ENCODE measurements at regions not wholly inside any gene's neighbourhood (a gene's known extent, or its start where the extent isn't known, plus 50 kb on each side); places are given as distances from the start of the nearest gene placed in this dataset.
"Not testable (repeated sequence)": the region's sequence is repeated elsewhere in the genome, so short reads cannot be mapped to it uniquely, and the experiment has no call there.

DNA sequence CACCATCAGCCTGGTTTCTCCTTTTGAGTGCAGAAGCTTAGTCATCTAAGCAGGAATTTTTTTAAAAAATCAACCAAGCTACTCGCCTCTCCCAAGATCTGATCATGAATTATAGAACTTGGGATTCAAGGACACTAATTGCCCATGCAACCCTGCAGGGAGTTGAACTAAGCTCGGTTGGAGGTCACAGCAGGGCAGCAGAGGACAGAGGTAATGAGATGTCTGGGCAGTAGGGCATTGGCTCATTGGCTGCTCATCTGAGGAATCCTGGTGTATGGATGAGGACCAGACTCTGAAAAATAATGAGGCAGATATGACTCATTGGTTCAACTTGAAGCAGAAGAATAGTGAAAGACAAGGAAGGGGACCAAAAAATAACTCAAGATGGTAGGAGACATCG, 111.8 kb upstream of the TLE1 start:
- intact Hi-C loops (cut with DNase I; ENCODE audit: low total_unique reads) = no loop called here
- no peaks in the 10 kb centered on the region for H3K36me3 ChIP-seq
- H3K4me1 ChIP-seq = no peaks in the 10 kb centered on the region
- H3K27me3 ChIP-seq (replicated peaks in 1 of 7) = no peaks in the 10 kb centered on the region
- no peak for DNase-seq
- WGBS, 5 donors = 71 to 81% (median 78%) methylated on average over 3 of the region's 3 CpGs
- H3K9me3 ChIP-seq = no peaks in the 10 kb centered on the region
- no peak overlapping the region for H3K4me3 ChIP-seq
- no peak overlapping the region for H3K27ac ChIP-seq
- TF ChIP-seq POLR2AphosphoS5 (IDR thresholded peaks at IDR 0.05) (no peak), CTCF (IDR thresholded peaks at IDR 0.05 in 8 of 11, conservative IDR thresholded peaks at IDR 0.05 in 3 of 11) (no peak), POLR2A (IDR thresholded peaks at IDR 0.05) (no peak)

DNA sequence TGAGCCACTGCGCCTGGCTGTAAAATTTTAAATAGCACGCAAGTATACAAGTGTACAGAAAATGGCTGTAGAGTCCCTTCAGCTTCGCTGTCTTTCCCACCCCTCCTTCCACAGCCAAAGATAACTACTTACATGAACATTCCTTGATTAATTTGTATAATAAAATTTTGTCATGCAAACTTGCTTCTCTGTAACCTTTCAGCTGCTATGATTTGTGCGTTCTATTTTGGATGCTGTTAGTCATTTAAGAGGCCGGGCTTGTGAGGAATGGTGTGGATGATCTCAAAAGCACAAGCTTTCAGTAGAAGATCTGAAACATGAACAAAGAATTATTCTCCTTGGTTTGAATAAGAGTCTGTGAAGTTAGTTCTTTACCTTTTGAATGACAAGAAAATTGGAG, 115.0 kb upstream of the TLE1 start:
- TF ChIP-seq POLR2AphosphoS5 (IDR thresholded peaks at IDR 0.05) (no peak), CTCF (IDR thresholded peaks at IDR 0.05 in 8 of 11, conservative IDR thresholded peaks at IDR 0.05 in 3 of 11) (no peak), POLR2A (IDR thresholded peaks at IDR 0.05) (no peak)
- H3K27ac ChIP-seq = no peak overlapping the region
- no peaks in the 10 kb centered on the region for H3K36me3 ChIP-seq
- intact Hi-C loops (cut with DNase I; ENCODE audit: low total_unique reads) = no loop called here
- no peaks in the 10 kb centered on the region for H3K4me1 ChIP-seq
- H3K27me3 ChIP-seq (replicated peaks in 1 of 7) = no peaks in the 10 kb centered on the region
- DNase-seq = no peak
- H3K4me3 ChIP-seq = no peak overlapping the region
- H3K9me3 ChIP-seq = no peaks in the 10 kb centered on the region
- 88 to 96% (median 94%) methylated on average over 5 of the region's 5 CpGs for WGBS, 5 donors

DNA sequence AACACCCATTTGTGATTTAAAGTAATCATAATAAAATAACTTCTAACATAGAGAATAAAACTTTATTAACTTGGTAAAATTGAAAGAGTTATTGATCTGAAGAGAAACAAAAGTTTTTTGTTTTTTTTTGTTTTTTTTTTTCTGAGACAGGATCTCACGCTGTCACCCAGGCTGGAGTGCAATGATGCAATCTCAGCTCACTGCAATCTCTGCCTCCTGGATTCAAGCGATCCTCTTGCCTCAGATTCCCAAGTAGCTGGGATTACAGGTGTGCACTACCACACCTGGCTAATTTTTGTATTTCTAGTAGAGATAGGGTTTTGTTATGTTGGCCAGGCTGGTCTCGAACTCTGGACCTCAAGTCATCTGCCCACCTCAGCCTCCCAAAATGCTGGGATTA, 116.5 kb upstream of the SPATA31D4 start:
- intact Hi-C loops (cut with DNase I; ENCODE audit: low total_unique reads); H3K27me3 ChIP-seq (replicated peaks in 1 of 7); H3K4me3 ChIP-seq; DNase-seq; H3K9me3 ChIP-seq; H3K27ac ChIP-seq; H3K36me3 ChIP-seq: not testable (repeated sequence)
- 84 to 95% (median 92%) methylated on average over 3 of the region's 3 CpGs for WGBS, 5 donors
- H3K4me1 ChIP-seq = peaks cover 0 to 23% (median 0%) of the 10 kb centered on the region in 6 donors

DNA sequence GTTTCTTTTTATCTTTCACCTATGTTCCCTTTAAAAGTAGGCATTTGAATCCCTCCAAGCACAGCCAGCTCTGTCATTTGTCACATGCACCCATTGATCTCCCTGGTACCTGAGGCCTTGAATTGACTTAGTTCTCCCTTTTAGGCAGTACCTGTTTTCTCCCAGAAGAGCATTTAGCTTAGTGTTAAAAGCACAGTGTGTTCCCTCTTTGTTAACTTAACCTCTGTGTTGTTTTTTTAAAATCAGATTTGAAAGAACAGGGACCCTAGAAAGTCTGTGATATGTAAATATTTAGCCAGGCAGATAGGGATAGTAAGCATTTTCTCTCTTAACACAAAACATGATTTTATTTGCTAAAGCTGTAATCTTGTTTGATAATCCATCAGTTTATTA, 113.8 kb upstream of the SPATA31D4 start:
- no peaks in the 10 kb centered on the region for H3K27me3 ChIP-seq (replicated peaks in 1 of 7)
- no peak for DNase-seq
- H3K4me3 ChIP-seq = no peak overlapping the region
- TF ChIP-seq POLR2A (IDR thresholded peaks at IDR 0.05) = no peak
- no peak for TF ChIP-seq POLR2AphosphoS5 (IDR thresholded peaks at IDR 0.05)
- no peak for TF ChIP-seq CTCF (IDR thresholded peaks at IDR 0.05 in 8 of 11, conservative IDR thresholded peaks at IDR 0.05 in 3 of 11)
- H3K27ac ChIP-seq = peak overlapping the region in 4 of 8 donors; percentile 3 to 76 (median 52)
- H3K36me3 ChIP-seq = no peaks in the 10 kb centered on the region
- intact Hi-C loops (cut with DNase I; ENCODE audit: low total_unique reads) = no loop called here
- no peaks in the 10 kb centered on the region for H3K9me3 ChIP-seq
- peaks cover 0 to 23% (median 0%) of the 10 kb centered on the region in 6 donors for H3K4me1 ChIP-seq

- intact Hi-C loops (cut with DNase I; ENCODE audit: low total_unique reads) = no loop called here
- 16 to 30% (median 25%) methylated on average over 3 of the region's 3 CpGs for WGBS, 5 donors
Observed at GRCh38 chr9:81814794-81815464, 113.3 kb upstream of the SPATA31D4 start.

More at GRCh38 chr9:81814794-81815464, 113.3 kb upstream of the SPATA31D4 start:
- Histone ChIP-seq H3K36me3 (no peaks in the 10 kb centered on the region), H3K4me1 (peaks cover 0 to 23% (median 0%) of the 10 kb centered on the region in 6 donors), H3K4me3 (no peak overlapping the region), H3K27ac (peak overlapping the region in 4 of 8 donors; percentile 3 to 76 (median 52)), H3K9me3 (no peaks in the 10 kb centered on the region), H3K27me3 (replicated peaks in 1 of 7) (no peaks in the 10 kb centered on the region)
- no peak for DNase-seq
- TF ChIP-seq CTCF (IDR thresholded peaks at IDR 0.05 in 8 of 11, conservative IDR thresholded peaks at IDR 0.05 in 3 of 11) = no peak
- TF ChIP-seq POLR2AphosphoS5 (IDR thresholded peaks at IDR 0.05) = peak in 1 of 3 donors; percentile 6
